ENCODE measurements at regions not wholly inside any gene's neighbourhood (a gene's known extent, or its start where the extent isn't known, plus 50 kb on each side); places are given as distances from the start of the nearest gene placed in this dataset.

- no peak overlapping the region for H3K23ac ChIP-seq (ENCODE audit: insufficient read length, low read depth, low read length)
- no peaks in the 10 kb centered on the region for H3K4me1 ChIP-seq (ENCODE audit: insufficient read depth, low read length)
- no peak overlapping the region for H2BK15ac ChIP-seq (ENCODE audit: low read depth, low read length)
- H3K79me1 ChIP-seq (ENCODE audit: insufficient read depth, low read depth, low read length, poor library complexity, severe bottlenecking), result no peaks in the 10 kb centered on the region
- H3K56ac ChIP-seq (ENCODE audit: insufficient read length, low read depth, low read length), result no peak overlapping the region
- H3K14ac ChIP-seq (ENCODE audit: insufficient read depth, low read length), result no peak overlapping the region
- no peak overlapping the region for H3K18ac ChIP-seq (ENCODE audit: insufficient read length, low read depth, low read length)
- H2AK5ac ChIP-seq (ENCODE audit: insufficient read length, low read length), result no peak overlapping the region
- H4K20me1 ChIP-seq (ENCODE audit: control insufficient read depth, insufficient read depth, insufficient read length), result no peaks in the 10 kb centered on the region
- no peak overlapping the region for H3T11ph ChIP-seq (ENCODE audit: low read length)
- H3K4me2 ChIP-seq (ENCODE audit: insufficient read depth, insufficient read length, low read length), result no peak overlapping the region
- no peak overlapping the region for H2BK12ac ChIP-seq (ENCODE audit: insufficient read length, low read depth, low read length)
- H3K4me3 Mint-ChIP-seq, result no peak overlapping the region
- no peak overlapping the region for H3K4ac ChIP-seq (ENCODE audit: low read depth, low read length)
- no peak overlapping the region for H2BK120ac ChIP-seq (ENCODE audit: low read depth, low read length, poor library complexity, severe bottlenecking)
- no peak overlapping the region for H3K27ac Mint-ChIP-seq
- no peak overlapping the region for H2BK20ac ChIP-seq (ENCODE audit: low read depth, low read length, poor library complexity, severe bottlenecking)
- no peak overlapping the region for H4K8ac ChIP-seq (replicated peaks; ENCODE audit: insufficient read length, low read depth, low read length)
- no peaks in the 10 kb centered on the region for H3K9me3 Mint-ChIP-seq
- no peak overlapping the region for H4K5ac ChIP-seq (ENCODE audit: insufficient read length, low read depth, low read length)
- H3K36me3 Mint-ChIP-seq (ENCODE audit: insufficient read depth in 1 of 3, low read depth in 3 of 3), result no peaks in the 10 kb centered on the region
- H3K79me2 ChIP-seq (ENCODE audit: insufficient read depth, low read length), result no peaks in the 10 kb centered on the region
- no peak for TF ChIP-seq CTCF (conservative IDR thresholded peaks at IDR 0.05)
- H2BK5ac ChIP-seq (ENCODE audit: insufficient read length, low read length), result no peak overlapping the region
- H4K91ac ChIP-seq (ENCODE audit: insufficient read length, low read depth, low read length), result no peak overlapping the region
- no peak for DNase-seq
- H3K4me1 Mint-ChIP-seq, result peaks cover 5% of the 10 kb centered on the region in 2 experiments; a peak in 3 of 4 replicates
- no peaks in the 10 kb centered on the region for H3K27me3 ChIP-seq (ENCODE audit: insufficient read depth, low read length)
- no peaks in the 10 kb centered on the region for H3K27me3 Mint-ChIP-seq (ENCODE audit: low read depth)
- no peak overlapping the region for H3K27ac ChIP-seq (ENCODE audit: insufficient read length, low read depth, low read length)
- no peak overlapping the region for H2AFZ ChIP-seq (ENCODE audit: low read length)
- no peak overlapping the region for H3K9ac ChIP-seq (ENCODE audit: extremely low read depth, insufficient read length, low read length)
- H3K9me3 ChIP-seq (ENCODE audit: control insufficient read depth, low read depth, low read length), result no peaks in the 10 kb centered on the region
- no peaks in the 10 kb centered on the region for H3K23me2 ChIP-seq (ENCODE audit: insufficient read length, low read depth, low read length, poor library complexity, severe bottlenecking)
Measured at GRCh38 chr2:16273111-16273510, 332.8 kb downstream of the MYCN start.

Data from H9 (cell line).